Neural cell (in vitro differentiated cells): ENCODE measurements at regions not wholly inside any gene's neighbourhood (a gene's known extent, or its start where the extent isn't known, plus 50 kb on each side); places are given as distances from the start of the nearest gene placed in this dataset.

Experiments used
- H2AFZ ChIP-seq: fragments of 200-600, 300-800 bp; sonication (generic), shearing (Covaris generic); 2 replicates; pipeline ENCODE4 v1.6.0; 2014; ENCODE audit warnings: low read depth, mild to moderate bottlenecking, antibody characterized with exemption, low read length, moderate library complexity
- H3F3A ChIP-seq: fragments of 200-600 bp; shearing (Covaris generic); 2 replicates; pipeline ENCODE4 v1.6.1; 2016; ENCODE audit warnings: mild to moderate bottlenecking, moderate library complexity, mixed read lengths, antibody characterized with exemption, low read length; ENCODE audit not compliant: insufficient read depth, poor library complexity, severe bottlenecking
- H3K27ac ChIP-seq: fragments of 200-600, 300-800 bp; sonication (generic), shearing (Covaris generic); 2 replicates; pipeline ENCODE4 v1.5.1; 2014; ENCODE audit warnings: mild to moderate bottlenecking, low read length, moderate library complexity
- H3K27me3 ChIP-seq: fragments of 300-800, 200-600 bp; sonication (generic), shearing (Covaris generic); 2 replicates; pipeline ENCODE4 v1.6.0; 2014; ENCODE audit warnings: mild to moderate bottlenecking, low read depth, low read length, moderate library complexity; ENCODE audit not compliant: insufficient read depth
- H3K36me3 ChIP-seq: fragments of 300-800, 200-600 bp; sonication (generic), shearing (Covaris generic); 2 replicates; pipeline ENCODE4 v1.5.1; 2014; ENCODE audit warnings: mild to moderate bottlenecking, antibody characterized with exemption, low read length, moderate library complexity; ENCODE audit not compliant: insufficient read depth
- H3K4me2 ChIP-seq: fragments of 300-800, 200-600 bp; sonication (generic), shearing (Covaris generic); 2 replicates; pipeline ENCODE4 v1.6.0; 2014; ENCODE audit warnings: mild to moderate bottlenecking, low read length
- H3K4me3 ChIP-seq: fragments of 300-800, 200-600 bp; sonication (generic), shearing (Covaris generic); 2 replicates; pipeline ENCODE4 v1.5.1; 2014; ENCODE audit warnings: mild to moderate bottlenecking, low read length, moderate library complexity
- H3K79me2 ChIP-seq: fragments of 200-600 bp; shearing (Covaris generic); replicated peaks from 2 replicates; pipeline ENCODE4 v1.6.0; 2014; ENCODE audit warnings: mild to moderate bottlenecking, low read length, moderate library complexity; ENCODE audit not compliant: insufficient read depth
- H3K9ac ChIP-seq: fragments of 300-800, 200-600 bp; sonication (generic), shearing (Covaris generic); 2 replicates; pipeline ENCODE4 v1.6.1; 2016; ENCODE audit warnings: mild to moderate bottlenecking, low read length, mixed read lengths
- H3K9me2 ChIP-seq: fragments of 200-600 bp; shearing (Covaris generic); 2 replicates; pipeline ENCODE4 v1.6.1; 2016; ENCODE audit warnings: mild to moderate bottlenecking, low read length, mixed read lengths; ENCODE audit not compliant: insufficient read depth
- H3K9me3 ChIP-seq: fragments of 200-600, 300-800 bp; sonication (generic), shearing (Covaris generic); 2 replicates; pipeline ENCODE4 v1.6.1; 2016; ENCODE audit warnings: mild to moderate bottlenecking, mixed run types, low read length, moderate library complexity, mixed read lengths
- H4K20me1 ChIP-seq: fragments of 200-600 bp; shearing (Covaris generic); 2 replicates; pipeline ENCODE4 v1.6.1; 2016; ENCODE audit warnings: mild to moderate bottlenecking, mixed run types; ENCODE audit not compliant: insufficient read depth
- EZH2 ChIP-seq: fragments of 200-600, 300-800 bp; shearing (Covaris generic), sonication (generic); IDR thresholded peaks from 2 replicates; pipeline ENCODE4 v1.6.1; 2014; ENCODE audit warnings: antibody characterized with exemption, low read length, borderline replicate concordance, mild to moderate bottlenecking; ENCODE audit not compliant: insufficient read depth, poor library complexity, severe bottlenecking
- MXI1 ChIP-seq: fragments of 450-650 bp; conservative IDR thresholded peaks from 2 replicates; pipeline ENCODE4 v1.6.1; 2014; ENCODE audit warnings: antibody characterized with exemption, mild to moderate bottlenecking; ENCODE audit not compliant: poor library complexity, severe bottlenecking
- POLR2AphosphoS5 ChIP-seq: IDR thresholded peaks from 2 replicates; pipeline ENCODE4 v1.6.1; 2012
- RAD21 ChIP-seq: fragments of 450-650 bp; conservative IDR thresholded peaks from 2 replicates; pipeline ENCODE4 v1.6.1; 2014; ENCODE audit warnings: antibody characterized with exemption, mild to moderate bottlenecking, moderate library complexity
- REST ChIP-seq: IDR thresholded peaks from 2 replicates; pipeline ENCODE4 v1.6.1; 2012; ENCODE audit warnings: borderline replicate concordance
- SMC3 ChIP-seq: fragments of 450-650 bp; conservative IDR thresholded peaks from 2 replicates; pipeline ENCODE4 v1.6.1; 2014; ENCODE audit warnings: antibody characterized with exemption, mild to moderate bottlenecking, moderate library complexity; ENCODE audit not compliant: poor library complexity

DNA sequence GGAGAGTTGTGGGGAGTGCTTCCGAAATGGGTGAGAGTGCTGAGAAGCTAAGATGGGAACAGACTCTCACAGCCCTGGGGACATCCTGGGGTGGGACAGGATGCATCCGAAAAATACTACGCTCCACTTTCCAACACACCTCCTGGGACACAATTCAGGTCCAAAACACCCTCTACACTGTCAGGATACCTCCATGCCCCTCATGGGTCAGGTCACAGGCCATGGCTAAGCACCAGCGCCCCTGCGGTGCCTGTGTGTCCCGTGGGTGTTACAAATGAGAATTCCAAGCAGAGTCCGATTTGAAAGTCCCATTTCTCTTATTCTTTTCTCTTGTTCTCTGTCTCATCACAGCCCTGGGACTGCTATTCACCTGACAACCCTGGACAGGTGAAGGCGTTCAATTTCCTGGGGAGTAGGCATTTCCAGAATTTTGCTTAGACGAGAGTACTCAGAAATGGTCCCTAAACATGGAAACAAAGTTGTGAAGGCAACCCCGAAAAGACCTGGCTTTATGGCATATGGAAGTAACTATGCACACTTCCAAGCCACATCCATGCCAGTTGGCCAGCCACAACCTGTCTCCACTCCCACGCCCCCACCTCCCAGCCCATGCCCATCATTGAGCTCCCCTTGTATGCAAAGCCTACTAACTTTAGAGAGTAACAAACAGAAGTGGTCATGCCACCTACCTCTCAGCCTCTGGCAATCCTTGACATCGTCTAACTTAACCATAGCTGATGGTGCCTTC, 87.9 kb upstream of the ZNF507 start:
- Histone ChIP-seq H3K4me2 (no peak overlapping the region), H3K9ac (no peak overlapping the region), H3K79me2 (no peaks in the 10 kb centered on the region), H3K36me3 (no peaks in the 10 kb centered on the region), H3K27ac (no peak overlapping the region), H3K9me2 (no peaks in the 10 kb centered on the region), H2AFZ (no peak overlapping the region), H3K9me3 (no peaks in the 10 kb centered on the region), H4K20me1 (no peaks in the 10 kb centered on the region), H3F3A (no peaks in the 10 kb centered on the region), H3K27me3 (no peaks in the 10 kb centered on the region), H3K4me3 (no peak overlapping the region)
- no peak for TF ChIP-seq RAD21
- TF ChIP-seq EZH2 = no peak
- TF ChIP-seq MXI1 = no peak

DNA sequence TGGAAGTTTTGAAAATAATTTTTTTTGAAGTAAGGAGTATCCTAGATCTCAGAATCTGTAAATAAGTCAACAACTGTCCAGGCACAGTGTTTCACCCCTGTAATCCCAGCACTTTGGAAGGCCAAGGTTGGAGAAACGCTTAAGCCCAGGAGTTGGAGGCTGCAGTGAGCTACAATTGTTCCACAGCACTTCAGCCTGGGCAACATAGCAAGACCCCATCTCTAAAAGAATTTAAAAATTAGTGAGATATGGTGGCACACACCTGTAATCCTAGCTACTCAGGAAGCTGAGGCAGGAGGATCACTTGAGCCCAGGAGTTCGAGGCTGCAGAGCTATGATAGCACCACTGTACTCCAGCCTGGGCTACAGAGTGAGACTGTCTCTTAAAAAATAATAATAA, 87.2 kb upstream of the ZNF507 start:
- no peaks in the 10 kb centered on the region for H3K27me3 ChIP-seq
- no peaks in the 10 kb centered on the region for H3K36me3 ChIP-seq
- no peak overlapping the region for H3K9ac ChIP-seq
- H3F3A ChIP-seq = no peaks in the 10 kb centered on the region
- no peak overlapping the region for H3K4me3 ChIP-seq
- TF ChIP-seq REST = no peak
- no peak for TF ChIP-seq RAD21
- no peak for TF ChIP-seq SMC3
- H3K9me3 ChIP-seq = no peaks in the 10 kb centered on the region
- no peak overlapping the region for H3K4me2 ChIP-seq
- no peaks in the 10 kb centered on the region for H3K79me2 ChIP-seq
- H4K20me1 ChIP-seq = no peaks in the 10 kb centered on the region
- no peaks in the 10 kb centered on the region for H3K9me2 ChIP-seq
- H3K27ac ChIP-seq = no peak overlapping the region
- no peak overlapping the region for H2AFZ ChIP-seq

- H3K9me3 ChIP-seq = no peaks in the 10 kb centered on the region
- no peaks in the 10 kb centered on the region for H3F3A ChIP-seq
- H2AFZ ChIP-seq = no peak overlapping the region
- H3K9me2 ChIP-seq = no peaks in the 10 kb centered on the region
- no peak for TF ChIP-seq EZH2
- no peak for TF ChIP-seq REST
- TF ChIP-seq POLR2AphosphoS5 = no peak
- no peak for TF ChIP-seq RAD21
- H3K4me3 ChIP-seq = no peak overlapping the region
- H4K20me1 ChIP-seq = no peaks in the 10 kb centered on the region
- no peak overlapping the region for H3K9ac ChIP-seq
- H3K4me2 ChIP-seq = no peak overlapping the region
- no peak overlapping the region for H3K27ac ChIP-seq
- H3K36me3 ChIP-seq = no peaks in the 10 kb centered on the region
- no peaks in the 10 kb centered on the region for H3K27me3 ChIP-seq
- no peaks in the 10 kb centered on the region for H3K79me2 ChIP-seq
Observed at GRCh38 chr19:32264568-32264967, 80.8 kb upstream of the ZNF507 start.
